A549 (cell line): ENCODE measurements at regions not wholly inside any gene's neighbourhood (a gene's known extent, or its start where the extent isn't known, plus 50 kb on each side); places are given as distances from the start of the nearest gene placed in this dataset.
"Not testable (repeated sequence)": the region's sequence is repeated elsewhere in the genome, so short reads cannot be mapped to it uniquely, and the experiment has no call there.

Experiments used
- ZFP36 ChIP-seq: fragments of 450-650 bp; IDR thresholded peaks from 2 replicates; pipeline ENCODE4 v1.6.1; 2014; ENCODE audit warnings: borderline replicate concordance; ENCODE audit not compliant: partially characterized antibody
- ZSCAN20 ChIP-seq: fragments of 250-450 bp; sonication (Bioruptor Pico); IDR thresholded peaks from 2 replicates; pipeline ENCODE4 v1.8.0; 2022; ENCODE audit warnings: mild to moderate bottlenecking, moderate library complexity
- TF ChIP-seq, protein P1 (sequence below): fragments of >200 bp; sonication (Bioruptor Twin); formaldehyde crosslinking; IDR thresholded peaks from 3 replicates; pipeline ENCODE4 v1.5.1; 2016

DNA sequence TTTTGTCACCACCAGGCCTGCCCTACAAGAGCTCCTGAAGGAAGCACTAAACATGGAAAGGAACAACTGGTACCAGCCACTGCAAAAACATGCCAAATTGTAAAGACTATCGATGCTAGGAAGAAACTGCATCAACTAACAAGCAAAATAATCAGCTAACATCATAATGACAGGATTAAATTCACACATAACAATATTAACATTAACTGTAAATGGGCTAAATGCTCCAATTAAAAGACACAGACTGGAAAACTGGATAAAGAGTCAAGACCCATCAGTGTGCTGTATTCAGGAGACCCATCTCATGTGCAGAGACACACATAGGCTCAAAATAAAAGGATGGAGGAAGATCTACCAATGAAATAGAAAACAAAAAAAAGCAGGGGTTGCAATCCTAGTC lies 95.9 kb upstream of the FGF13 start:
- TF ChIP-seq, protein P1, sequence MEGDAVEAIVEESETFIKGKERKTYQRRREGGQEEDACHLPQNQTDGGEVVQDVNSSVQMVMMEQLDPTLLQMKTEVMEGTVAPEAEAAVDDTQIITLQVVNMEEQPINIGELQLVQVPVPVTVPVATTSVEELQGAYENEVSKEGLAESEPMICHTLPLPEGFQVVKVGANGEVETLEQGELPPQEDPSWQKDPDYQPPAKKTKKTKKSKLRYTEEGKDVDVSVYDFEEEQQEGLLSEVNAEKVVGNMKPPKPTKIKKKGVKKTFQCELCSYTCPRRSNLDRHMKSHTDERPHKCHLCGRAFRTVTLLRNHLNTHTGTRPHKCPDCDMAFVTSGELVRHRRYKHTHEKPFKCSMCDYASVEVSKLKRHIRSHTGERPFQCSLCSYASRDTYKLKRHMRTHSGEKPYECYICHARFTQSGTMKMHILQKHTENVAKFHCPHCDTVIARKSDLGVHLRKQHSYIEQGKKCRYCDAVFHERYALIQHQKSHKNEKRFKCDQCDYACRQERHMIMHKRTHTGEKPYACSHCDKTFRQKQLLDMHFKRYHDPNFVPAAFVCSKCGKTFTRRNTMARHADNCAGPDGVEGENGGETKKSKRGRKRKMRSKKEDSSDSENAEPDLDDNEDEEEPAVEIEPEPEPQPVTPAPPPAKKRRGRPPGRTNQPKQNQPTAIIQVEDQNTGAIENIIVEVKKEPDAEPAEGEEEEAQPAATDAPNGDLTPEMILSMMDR: not testable (repeated sequence)
- TF ChIP-seq ZFP36; ZSCAN20 (CRISPR knock-in tag): not testable (repeated sequence)
